H9 (cell line): ENCODE measurements at regions not wholly inside any gene's neighbourhood (a gene's known extent, or its start where the extent isn't known, plus 50 kb on each side); places are given as distances from the start of the nearest gene placed in this dataset.

Experiments
- DNase-seq: peaks from one replicate; pipeline ENCODE4 v3.0.0-alpha.2; 2017
- H2AFZ ChIP-seq: one replicate; pipeline ENCODE4 v1.6.1; 2013; ENCODE audit warnings: mild to moderate bottlenecking, low read length, control low read depth, moderate library complexity
- H2AK5ac ChIP-seq: 2 replicates; pipeline ENCODE4 v1.6.1; 2013; ENCODE audit warnings: low read length, control low read depth, mixed read lengths; ENCODE audit not compliant: insufficient read length
- H2BK120ac ChIP-seq: one replicate; pipeline ENCODE4 v1.6.1; 2013; ENCODE audit warnings: low read depth, mild to moderate bottlenecking, low read length, control low read depth, inconsistent platforms; ENCODE audit not compliant: poor library complexity, severe bottlenecking
- H2BK12ac ChIP-seq: 2 replicates; pipeline ENCODE4 v1.6.1; 2013; ENCODE audit warnings: low read length, control low read depth, mixed read lengths, low read depth; ENCODE audit not compliant: insufficient read length
- H2BK15ac ChIP-seq: 2 replicates; pipeline ENCODE4 v1.6.1; 2013; ENCODE audit warnings: low read depth, low read length, control low read depth
- H2BK20ac ChIP-seq: one replicate; pipeline ENCODE4 v1.6.1; 2013; ENCODE audit warnings: low read depth, mild to moderate bottlenecking, low read length, control low read depth, inconsistent platforms; ENCODE audit not compliant: poor library complexity, severe bottlenecking
- H2BK5ac ChIP-seq: 2 replicates; pipeline ENCODE4 v1.6.1; 2013; ENCODE audit warnings: low read length, control low read depth, mixed read lengths; ENCODE audit not compliant: insufficient read length
- H3K14ac ChIP-seq: 2 replicates; pipeline ENCODE4 v1.6.1; 2013; ENCODE audit warnings: low read length, control low read depth; ENCODE audit not compliant: insufficient read depth
- H3K18ac ChIP-seq: 2 replicates; pipeline ENCODE4 v1.6.1; 2013; ENCODE audit warnings: low read depth, mild to moderate bottlenecking, mixed read lengths, low read length, control low read depth; ENCODE audit not compliant: insufficient read length
- H3K23ac ChIP-seq: 2 replicates; pipeline ENCODE4 v1.6.1; 2013; ENCODE audit warnings: low read length, control low read depth, mixed read lengths, low read depth; ENCODE audit not compliant: insufficient read length
- H3K23me2 ChIP-seq: 2 replicates; pipeline ENCODE4 v1.6.1; 2013; ENCODE audit warnings: low read depth, mild to moderate bottlenecking, mixed read lengths, low read length, control low read depth; ENCODE audit not compliant: insufficient read length, poor library complexity, severe bottlenecking
- H3K27ac ChIP-seq: 2 replicates; pipeline ENCODE4 v1.5.1; 2013; ENCODE audit warnings: low read length, control low read depth, mixed read lengths, low read depth; ENCODE audit not compliant: insufficient read length
- H3K27me3 ChIP-seq: 2 replicates; pipeline ENCODE4 v1.6.1; 2013; ENCODE audit warnings: low read length, control low read depth, inconsistent platforms; ENCODE audit not compliant: insufficient read depth
- H3K4ac ChIP-seq: 2 replicates; pipeline ENCODE4 v1.6.1; 2013; ENCODE audit warnings: low read depth, mild to moderate bottlenecking, control low read depth, inconsistent platforms, low read length, moderate library complexity
- H3K4me1 ChIP-seq: 2 replicates; pipeline ENCODE4 v1.6.1; 2013; ENCODE audit warnings: low read length, control low read depth, inconsistent platforms; ENCODE audit not compliant: insufficient read depth
- H3K4me2 ChIP-seq: 2 replicates; pipeline ENCODE4 v1.6.1; 2013; ENCODE audit warnings: low read length, control low read depth, mixed read lengths; ENCODE audit not compliant: insufficient read length, insufficient read depth
- H3K56ac ChIP-seq: 2 replicates; pipeline ENCODE4 v1.6.1; 2013; ENCODE audit warnings: low read depth, mild to moderate bottlenecking, mixed read lengths, low read length, control low read depth; ENCODE audit not compliant: insufficient read length
- H3K79me1 ChIP-seq: 2 replicates; pipeline ENCODE4 v1.6.1; 2013; ENCODE audit warnings: low read depth, mild to moderate bottlenecking, moderate library complexity, low read length, control low read depth, inconsistent platforms; ENCODE audit not compliant: insufficient read depth, poor library complexity, severe bottlenecking
- H3K79me2 ChIP-seq: 2 replicates; pipeline ENCODE4 v1.6.1; 2013; ENCODE audit warnings: low read length, control low read depth, inconsistent platforms; ENCODE audit not compliant: insufficient read depth
- H3K9ac ChIP-seq: 2 replicates; pipeline ENCODE4 v1.6.1; 2013; ENCODE audit warnings: low read length, control low read depth, mixed read lengths; ENCODE audit not compliant: insufficient read length; ENCODE audit errors: extremely low read depth
- H3K9me3 ChIP-seq: one replicate; pipeline ENCODE4 v1.6.1; 2013; ENCODE audit warnings: low read depth, low read length, inconsistent platforms; ENCODE audit not compliant: control insufficient read depth
- H3T11ph ChIP-seq: one replicate; pipeline ENCODE4 v1.6.1; 2013; ENCODE audit warnings: mild to moderate bottlenecking, low read length, control low read depth, inconsistent platforms
- H4K20me1 ChIP-seq: one replicate; pipeline ENCODE4 v1.6.1; 2013; ENCODE audit not compliant: control insufficient read depth, insufficient read length, insufficient read depth
- H4K5ac ChIP-seq: 2 replicates; pipeline ENCODE4 v1.6.1; 2013; ENCODE audit warnings: low read depth, mild to moderate bottlenecking, mixed read lengths, low read length, control low read depth; ENCODE audit not compliant: insufficient read length
- H4K8ac ChIP-seq: replicated peaks from 2 replicates; pipeline ENCODE4 v1.6.1; 2013; ENCODE audit warnings: low read length, control low read depth, mixed read lengths, low read depth; ENCODE audit not compliant: insufficient read length
- H4K91ac ChIP-seq: 2 replicates; pipeline ENCODE4 v1.6.1; 2013; ENCODE audit warnings: low read depth, mild to moderate bottlenecking, moderate library complexity, mixed read lengths, low read length, control low read depth; ENCODE audit not compliant: insufficient read length
- H3K27ac Mint-ChIP-seq, 3 experiments: 2 replicates in 2 of 3; 3 replicates in 1 of 3; pipeline ENCODE4 v1.8.0; 2020 to 2021; ENCODE audit warnings: mixed read lengths in 3 of 3, mild to moderate bottlenecking in 1 of 3, moderate library complexity in 1 of 3
- H3K27me3 Mint-ChIP-seq: 2 replicates; pipeline ENCODE4 v1.8.0; 2021; ENCODE audit warnings: low read depth, mild to moderate bottlenecking, moderate library complexity, mixed read lengths
- H3K36me3 Mint-ChIP-seq, 3 experiments: 2 replicates in 2 of 3; 3 replicates in 1 of 3; pipeline ENCODE4 v1.8.0; 2020 to 2021; ENCODE audit warnings: low read depth in 3 of 3, mixed read lengths in 3 of 3; ENCODE audit not compliant: insufficient read depth in 1 of 3
- H3K4me1 Mint-ChIP-seq, 2 experiments: 2 replicates each; pipeline ENCODE4 v1.8.0; 2020; ENCODE audit warnings: mixed read lengths in 2 of 2
- H3K4me3 Mint-ChIP-seq, 2 experiments: 2 replicates in 1 of 2; 3 replicates in 1 of 2; pipeline ENCODE4 v1.8.0; 2020 to 2021; ENCODE audit warnings: mild to moderate bottlenecking in 2 of 2, mixed read lengths in 2 of 2, moderate library complexity in 1 of 2
- H3K9me3 Mint-ChIP-seq, 2 experiments: 2 replicates in 1 of 2; 3 replicates in 1 of 2; pipeline ENCODE4 v1.8.0; 2020; ENCODE audit warnings: mild to moderate bottlenecking in 2 of 2, mixed read lengths in 2 of 2, moderate library complexity in 1 of 2
- WGBS: extraction: QIAGEN DNeasy Blood & Tissue Kit; methylation state at CpG from one replicate; pipeline ENCODE4 v1.1.7; 2013; ENCODE audit warnings: missing lambda C conversion rate, low lambda C conversion rate, mixed read lengths; ENCODE audit not compliant: insufficient read length; ENCODE audit errors: extremely low coverage; 5-methylcytosine and 5-hydroxymethylcytosine counted together
- TF ChIP-seq, protein P1 (sequence below): fragments of 200-600 bp; sonication (generic); conservative IDR thresholded peaks from 3 replicates; pipeline ENCODE4 v1.8.0; 2021; ENCODE audit warnings: antibody characterized with exemption, mild to moderate bottlenecking

DNA sequence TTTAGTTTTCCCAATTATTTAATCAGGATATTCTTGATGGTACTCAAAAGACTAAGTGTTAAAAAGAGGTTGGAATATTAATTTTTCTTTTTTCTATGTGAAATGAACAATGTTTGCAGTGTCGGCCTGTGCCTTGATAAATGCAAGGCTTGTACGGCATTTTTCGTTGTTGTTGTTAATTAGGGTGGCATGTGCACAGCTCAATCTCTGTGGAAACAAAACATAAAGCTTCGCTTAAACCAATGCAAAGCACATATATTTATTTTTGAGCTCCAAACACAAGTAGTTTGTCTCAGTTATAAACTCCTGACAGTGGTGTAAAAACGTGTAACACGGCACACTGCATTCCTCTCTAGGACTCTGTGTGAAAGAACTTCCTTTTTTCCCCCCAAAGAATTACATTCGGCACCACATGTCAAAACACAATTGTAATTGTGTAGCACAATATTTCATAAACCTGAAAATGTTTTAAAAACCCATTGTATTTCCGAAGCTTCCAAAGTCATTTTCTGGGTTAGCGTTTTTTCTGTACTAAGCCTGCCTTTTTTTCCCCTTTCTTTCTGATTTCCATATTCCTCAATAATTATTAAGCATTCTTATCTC, 498.0 kb downstream of the VRK1 start:
- Histone ChIP-seq H2BK120ac (no peak overlapping the region), H2AK5ac (no peak overlapping the region), H3K18ac (no peak overlapping the region), H3K4me2 (no peak overlapping the region), H3K27ac (no peak overlapping the region), H3K9me3 (no peaks in the 10 kb centered on the region), H3K4ac (no peak overlapping the region), H2AFZ (no peak overlapping the region), H3K23me2 (no peaks in the 10 kb centered on the region), H4K20me1 (no peaks in the 10 kb centered on the region), H3K4me1 (no peaks in the 10 kb centered on the region), H2BK12ac (no peak overlapping the region), H3K56ac (no peak overlapping the region), H3K14ac (no peak overlapping the region), H2BK20ac (no peak overlapping the region), H3T11ph (no peak overlapping the region), H3K79me2 (no peaks in the 10 kb centered on the region), H3K79me1 (no peaks in the 10 kb centered on the region), H3K9ac (no peak overlapping the region), H2BK5ac (no peak overlapping the region), H3K23ac (no peak overlapping the region), H4K5ac (no peak overlapping the region), H4K91ac (no peak overlapping the region), H4K8ac (no peak overlapping the region), H3K27me3 (no peaks in the 10 kb centered on the region), H2BK15ac (no peak overlapping the region)
- no peak for DNase-seq
- no peaks in the 10 kb centered on the region for H3K9me3 Mint-ChIP-seq
- H3K36me3 Mint-ChIP-seq: no peaks in the 10 kb centered on the region
- peaks cover 8 to 21% of the 10 kb centered on the region in 2 experiments for H3K4me1 Mint-ChIP-seq
- no CpG with 5 or more reads among the region's 9 CpGs for WGBS
- peaks cover 2% of the 10 kb centered on the region for H3K27me3 Mint-ChIP-seq
- no peak overlapping the region for H3K4me3 Mint-ChIP-seq
- no peak overlapping the region for H3K27ac Mint-ChIP-seq
- TF ChIP-seq, protein P1, sequence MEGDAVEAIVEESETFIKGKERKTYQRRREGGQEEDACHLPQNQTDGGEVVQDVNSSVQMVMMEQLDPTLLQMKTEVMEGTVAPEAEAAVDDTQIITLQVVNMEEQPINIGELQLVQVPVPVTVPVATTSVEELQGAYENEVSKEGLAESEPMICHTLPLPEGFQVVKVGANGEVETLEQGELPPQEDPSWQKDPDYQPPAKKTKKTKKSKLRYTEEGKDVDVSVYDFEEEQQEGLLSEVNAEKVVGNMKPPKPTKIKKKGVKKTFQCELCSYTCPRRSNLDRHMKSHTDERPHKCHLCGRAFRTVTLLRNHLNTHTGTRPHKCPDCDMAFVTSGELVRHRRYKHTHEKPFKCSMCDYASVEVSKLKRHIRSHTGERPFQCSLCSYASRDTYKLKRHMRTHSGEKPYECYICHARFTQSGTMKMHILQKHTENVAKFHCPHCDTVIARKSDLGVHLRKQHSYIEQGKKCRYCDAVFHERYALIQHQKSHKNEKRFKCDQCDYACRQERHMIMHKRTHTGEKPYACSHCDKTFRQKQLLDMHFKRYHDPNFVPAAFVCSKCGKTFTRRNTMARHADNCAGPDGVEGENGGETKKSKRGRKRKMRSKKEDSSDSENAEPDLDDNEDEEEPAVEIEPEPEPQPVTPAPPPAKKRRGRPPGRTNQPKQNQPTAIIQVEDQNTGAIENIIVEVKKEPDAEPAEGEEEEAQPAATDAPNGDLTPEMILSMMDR: no peak
